ENCODE measurements at regions not wholly inside any gene's neighbourhood (a gene's known extent, or its start where the extent isn't known, plus 50 kb on each side); places are given as distances from the start of the nearest gene placed in this dataset.
A peak's percentile ranks its signal among the peaks of the same experiment; 100 is the strongest.
"Not testable (repeated sequence)": the region's sequence is repeated elsewhere in the genome, so short reads cannot be mapped to it uniquely, and the experiment has no call there.

- ATAC-seq, result no peak
- 75 to 80% methylated on average over 2 of the region's 2 CpGs for WGBS, 2 donors
Observed at GRCh38 chr13:84590663-84591062, 708.4 kb upstream of the SLITRK1 start.

GRCh38 chr13:84588023-84588422, 705.7 kb upstream of the SLITRK1 start:
- 80 to 84% methylated on average over 1 of the region's 1 CpG for WGBS, 2 donors
- no peaks in the 10 kb centered on the region for H3K36me3 ChIP-seq
- DNase-seq, result no peak
- no peaks in the 10 kb centered on the region for H3K4me1 ChIP-seq
- H3K4me3 ChIP-seq, result no peak overlapping the region
- intact Hi-C loops (cut with DNase I), result no loop called here
- no peaks in the 10 kb centered on the region for H3K27me3 ChIP-seq
- no peaks in the 10 kb centered on the region for H3K9me3 ChIP-seq
- no peak for TF ChIP-seq CTCF (IDR thresholded peaks at IDR 0.05)
- no peak overlapping the region for H3K27ac ChIP-seq
- no peak for ATAC-seq

More at GRCh38 chr13:84590663-84591062, 708.4 kb upstream of the SLITRK1 start:
- no peaks in the 10 kb centered on the region for H3K9me3 ChIP-seq
- no peak for TF ChIP-seq CTCF (IDR thresholded peaks at IDR 0.05)
- DNase-seq, result no peak
- no peak overlapping the region for H3K27ac ChIP-seq
- no peaks in the 10 kb centered on the region for H3K36me3 ChIP-seq
- H3K27me3 ChIP-seq, result no peaks in the 10 kb centered on the region
- H3K4me1 ChIP-seq, result no peaks in the 10 kb centered on the region
- H3K4me3 ChIP-seq, result no peak overlapping the region
- intact Hi-C loops (cut with DNase I), result no loop called here

- DNase-seq; H3K27ac ChIP-seq; H3K4me3 ChIP-seq; H3K27me3 ChIP-seq; intact Hi-C loops (cut with DNase I); H3K9me3 ChIP-seq; H3K4me1 ChIP-seq; ATAC-seq; H3K36me3 ChIP-seq: not testable (repeated sequence)
- WGBS, 2 donors, result 87 to 89% methylated on average over 12 of the region's 12 CpGs
Observed at GRCh38 chr13:84579901-84580300, 697.6 kb upstream of the SLITRK1 start.

- no peaks in the 10 kb centered on the region for H3K27me3 ChIP-seq
- ATAC-seq, result no peak
- intact Hi-C loops (cut with DNase I), result no loop called here
- DNase-seq, result no peak
- no peaks in the 10 kb centered on the region for H3K36me3 ChIP-seq
- no peak overlapping the region for H3K27ac ChIP-seq
- no peak overlapping the region for H3K4me3 ChIP-seq
- peak in 2 of 9 donors; percentile 8 to 20 for TF ChIP-seq CTCF (IDR thresholded peaks at IDR 0.05)
- no peaks in the 10 kb centered on the region for H3K4me1 ChIP-seq
- no peaks in the 10 kb centered on the region for H3K9me3 ChIP-seq
Observed at GRCh38 chr13:84574851-84575250, 692.6 kb upstream of the SLITRK1 start.

GRCh38 chr13:84571264-84571663, 689.0 kb upstream of the SLITRK1 start:
- no peaks in the 10 kb centered on the region for H3K27me3 ChIP-seq
- TF ChIP-seq CTCF (IDR thresholded peaks at IDR 0.05), result no peak
- ATAC-seq (no peak), DNase-seq (no peak)
- intact Hi-C loops (cut with DNase I), result no loop called here
- H3K27ac ChIP-seq, result no peak overlapping the region
- H3K4me1 ChIP-seq, result no peaks in the 10 kb centered on the region
- no peak overlapping the region for H3K4me3 ChIP-seq
- 42 to 43% methylated on average over 3 of the region's 3 CpGs for WGBS, 2 donors
- no peaks in the 10 kb centered on the region for H3K36me3 ChIP-seq
- no peaks in the 10 kb centered on the region for H3K9me3 ChIP-seq
